ENCODE measurements at regions not wholly inside any gene's neighbourhood (a gene's known extent, or its start where the extent isn't known, plus 50 kb on each side); places are given as distances from the start of the nearest gene placed in this dataset.

DNA sequence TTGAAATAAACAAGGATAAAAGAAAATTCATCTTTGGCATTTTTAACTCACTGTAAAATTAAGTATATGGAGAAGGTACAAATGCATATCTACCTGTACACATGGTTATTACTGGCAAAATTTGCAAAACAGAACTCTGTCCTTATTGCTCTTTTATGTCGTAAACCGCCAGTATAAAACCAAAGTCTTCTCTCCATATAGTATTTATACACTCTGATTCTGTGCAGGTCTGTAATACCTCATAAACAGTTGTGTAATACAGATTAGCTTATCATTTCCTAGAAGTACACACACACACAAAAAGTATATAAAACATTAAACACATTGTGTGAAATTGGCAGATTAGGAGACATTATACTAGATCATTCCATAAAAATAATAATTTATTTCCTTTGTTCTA, 406.6 kb upstream of the ANO3 start:
- TF ChIP-seq CTCF (IDR thresholded peaks at IDR 0.05), result no peak
- TF ChIP-seq POLR2A (IDR thresholded peaks at IDR 0.05), result no peak
- TF ChIP-seq EP300 (IDR thresholded peaks at IDR 0.05), result no peak

Data from upper lobe of left lung (tissue), 4 donors.